HCT116 (cell line): ENCODE measurements at regions not wholly inside any gene's neighbourhood (a gene's known extent, or its start where the extent isn't known, plus 50 kb on each side); places are given as distances from the start of the nearest gene placed in this dataset.

Experiments
- ATAC-seq: fragments of 200-7000 bp; cut with Tn5 transposase; 2 replicates; pipeline ENCODE4 v1.9.1; 2020; ENCODE audit warnings: mild to moderate bottlenecking, moderate library complexity
- BruUV-seq: library from RNA; stranded (reverse); fragments of 400-500 nt; replicated peaks from 2 replicates; lab custom pipeline; 2021; lab: Mats Ljungman, UMichigan
- CTCF ChIA-PET: fragments of 300-600 bp; sonication (Branson Sonifier 250); formaldehyde crosslinking; loops from one replicate; lab custom pipeline; 2021; ENCODE audit warnings: antibody characterized with exemption; lab: Charles Lee
- POLR2A ChIA-PET: fragments of 300-600, 350-600 bp; sonication (Branson Sonifier 250); formaldehyde crosslinking; loops from one replicate; lab custom pipeline; 2021; ENCODE audit warnings: antibody characterized with exemption; lab: Charles Lee
- RAD21 ChIA-PET, 2 experiments: fragments of 300-600 bp; sonication (Branson Sonifier 250); formaldehyde crosslinking; loops; one replicate each; lab custom pipeline; 2023; ENCODE audit warnings: low total read pairs in 2 of 2; ENCODE audit not compliant: uncharacterized antibody in 2 of 2, unreplicated experiment in 2 of 2, low non-redundant PET in 1 of 2; lab: Charles Lee
- DNase-seq: peaks from one replicate; pipeline ENCODE4 v3.0.0-alpha.2; 2010; ENCODE audit warnings: low read depth, low spot score
- H2AFZ ChIP-seq: fragments of 200-600 bp; shearing (Covaris generic), sonication (generic); 2 replicates; pipeline ENCODE4 v1.6.1; 2017; ENCODE audit warnings: low read depth, mixed run types, mixed read lengths, antibody characterized with exemption, low read length; ENCODE audit not compliant: poor library complexity, severe bottlenecking
- H3K27ac ChIP-seq: 2 replicates; pipeline ENCODE4 v1.5.1; 2012; ENCODE audit warnings: low read depth, low read length
- H3K27me3 ChIP-seq: fragments of 200-600 bp; sonication (generic); 2 replicates; pipeline ENCODE4 v1.6.1; 2016; ENCODE audit warnings: mixed run types, low read length, mixed read lengths; ENCODE audit not compliant: insufficient read depth
- H3K36me3 ChIP-seq, 2 experiments: fragments of 200-500 bp in 1 of 2; fragments of 200-600 bp in 1 of 2; sonication (Bioruptor generic) in 1 of 2; sonication (generic) in 1 of 2; 2 replicates each; pipeline versions ENCODE4 v1.5.1 to v1.6.1; 2014 to 2016; ENCODE audit warnings: low read length in 2 of 2, inconsistent platforms in 1 of 2, mixed read lengths in 1 of 2, mixed run types in 1 of 2; ENCODE audit not compliant: insufficient read depth in 2 of 2, control insufficient read depth in 1 of 2
- H3K4me1 ChIP-seq, 2 experiments: fragments of 200-600 bp in 1 of 2; sonication (generic) in 1 of 2; 2 replicates each; pipeline versions ENCODE4 v1.5.1 to v1.6.1; 2012 to 2017; ENCODE audit warnings: low read length in 2 of 2, inconsistent platforms in 1 of 2, mild to moderate bottlenecking in 1 of 2, mixed read lengths in 1 of 2, mixed run types in 1 of 2, moderate library complexity in 1 of 2; ENCODE audit not compliant: insufficient read depth in 2 of 2, control insufficient read depth in 1 of 2
- H3K4me2 ChIP-seq: fragments of 200-600 bp; sonication (generic); 2 replicates; pipeline ENCODE4 v1.6.1; 2017; ENCODE audit warnings: mixed run types, low read length, mixed read lengths
- H3K4me3 ChIP-seq, 2 experiments: fragments of 200-600 bp in 1 of 2; sonication (generic) in 1 of 2; replicated peaks in 1 of 2; 2 replicates each; pipeline ENCODE4 v1.5.1; 2011 to 2016; ENCODE audit warnings: low read length in 2 of 2, control low read depth in 1 of 2, low read depth in 1 of 2, mild to moderate bottlenecking in 1 of 2, mixed read lengths in 1 of 2, mixed run types in 1 of 2
- H3K79me2 ChIP-seq: fragments of 200-600 bp; sonication (generic); 2 replicates; pipeline ENCODE4 v1.6.1; 2017; ENCODE audit warnings: mild to moderate bottlenecking, mixed run types, low read length, moderate library complexity, mixed read lengths; ENCODE audit not compliant: insufficient read depth
- H3K9ac ChIP-seq: fragments of 200-600 bp; sonication (generic); 2 replicates; pipeline ENCODE4 v1.6.1; 2016; ENCODE audit warnings: low read length, mixed read lengths
- H3K9me2 ChIP-seq: fragments of 200-600 bp; sonication (generic), shearing (Covaris generic); 2 replicates; pipeline ENCODE4 v1.6.1; 2017; ENCODE audit warnings: mixed run types, mild to moderate bottlenecking, moderate library complexity; ENCODE audit not compliant: insufficient read depth
- H3K9me3 ChIP-seq, 2 experiments: fragments of 200-500 bp in 1 of 2; fragments of 200-600 bp in 1 of 2; sonication (Bioruptor generic) in 1 of 2; sonication (generic) in 1 of 2; 2 replicates each; pipeline ENCODE4 v1.6.1; 2014 to 2017; ENCODE audit warnings: low read length in 2 of 2, mixed read lengths in 2 of 2, inconsistent platforms in 1 of 2, low read depth in 1 of 2, mild to moderate bottlenecking in 1 of 2, mixed run types in 1 of 2, moderate library complexity in 1 of 2; ENCODE audit not compliant: control insufficient read depth in 1 of 2, insufficient read depth in 1 of 2
- H4K20me1 ChIP-seq: fragments of 200-600 bp; sonication (generic), shearing (Covaris generic); 2 replicates; pipeline ENCODE4 v1.6.1; 2017; ENCODE audit warnings: mixed run types, mild to moderate bottlenecking, moderate library complexity; ENCODE audit not compliant: insufficient read depth
- ATF3 ChIP-seq: IDR thresholded peaks from 2 replicates; pipeline ENCODE4 v1.6.1; 2012
- CBX3 ChIP-seq: IDR thresholded peaks from 2 replicates; pipeline ENCODE4 v1.6.1; 2012; ENCODE audit warnings: low read depth
- CTCF ChIP-seq, 3 experiments: fragments of 200-600 bp in 1 of 3; sonication (generic) in 1 of 3; IDR thresholded peaks in 2 of 3; conservative IDR thresholded peaks in 1 of 3; 2 replicates each; pipeline ENCODE4 v1.5.1; 2012 to 2017; ENCODE audit warnings: low read depth in 2 of 3, low read length in 2 of 3, antibody characterized with exemption in 1 of 3, borderline replicate concordance in 1 of 3, control low read depth in 1 of 3, mild to moderate bottlenecking in 1 of 3, mixed read lengths in 1 of 3, mixed run types in 1 of 3, moderate library complexity in 1 of 3; ENCODE audit not compliant: insufficient read depth in 1 of 3
- EGR1 ChIP-seq: IDR thresholded peaks from 2 replicates; pipeline ENCODE4 v1.6.1; 2012; ENCODE audit warnings: low read depth
- ELF1 ChIP-seq: IDR thresholded peaks from 2 replicates; pipeline ENCODE4 v1.6.1; 2012; ENCODE audit warnings: low read depth, borderline replicate concordance
- EZH2phosphoT487 ChIP-seq: fragments of 200-600 bp; IDR thresholded peaks from 2 replicates; pipeline ENCODE4 v1.6.1; 2018; ENCODE audit warnings: antibody characterized with exemption, borderline replicate concordance
- POLR2AphosphoS5 ChIP-seq: IDR thresholded peaks from 2 replicates; pipeline ENCODE4 v1.6.1; 2011; ENCODE audit warnings: mild to moderate bottlenecking, low read depth, low read length, moderate library complexity
- SIN3A ChIP-seq: IDR thresholded peaks from 2 replicates; pipeline ENCODE4 v1.6.1; 2012; ENCODE audit warnings: low read depth
- SRF ChIP-seq: IDR thresholded peaks from 2 replicates; pipeline ENCODE4 v1.6.1; 2012; ENCODE audit warnings: low read depth
- TCF7L2 ChIP-seq: IDR thresholded peaks from 2 replicates; pipeline ENCODE4 v1.7.0; 2011; ENCODE audit warnings: borderline replicate concordance, inconsistent platforms; ENCODE audit not compliant: insufficient read depth, insufficient read length; ENCODE audit errors: extremely low read depth
- YY1 ChIP-seq: IDR thresholded peaks from 2 replicates; pipeline ENCODE4 v1.6.1; 2011; ENCODE audit warnings: low read length, low read depth, moderate library complexity, mild to moderate bottlenecking; ENCODE audit not compliant: insufficient replicate concordance; ENCODE audit errors: extremely low read depth
- ZNF274 ChIP-seq: fragments of 200-500 bp; sonication (Bioruptor generic); IDR thresholded peaks from 2 replicates; pipeline ENCODE4 v1.6.1; 2014; ENCODE audit warnings: mild to moderate bottlenecking, low read depth, low read length, inconsistent platforms
- intact Hi-C: fragments of 100-400 bp; cut with micrococcal nuclease; formaldehyde crosslinking; loops from 2 replicates; pipeline ENCODE4 v1.10.0; 2022
- TF ChIP-seq, protein P1 (sequence below): IDR thresholded peaks from 2 replicates; pipeline ENCODE4 v1.6.1; 2012

GRCh38 chr2:121943285-121943684 lies 187.8 kb downstream of the TSN start:
- CTCF ChIA-PET = no interaction called here
- H3K79me2 ChIP-seq = no peaks in the 10 kb centered on the region
- no peaks in the 10 kb centered on the region for H3K9me3 ChIP-seq
- no peak overlapping the region for H3K27ac ChIP-seq
- DNase-seq (no peak), ATAC-seq (no peak)
- no peak overlapping the region for H3K4me2 ChIP-seq
- no peaks in the 10 kb centered on the region for H3K4me1 ChIP-seq
- H3K36me3 ChIP-seq = no peaks in the 10 kb centered on the region
- POLR2A ChIA-PET = no interaction called here
- no peak overlapping the region for H3K9ac ChIP-seq
- intact Hi-C loops = no loop called here
- H3K4me3 ChIP-seq = no peak overlapping the region
- H3K9me2 ChIP-seq = no peaks in the 10 kb centered on the region
- no peak overlapping the region for H2AFZ ChIP-seq
- H3K27me3 ChIP-seq = peaks cover 16% of the 10 kb centered on the region; the same call in 1 of the 2 replicates
- RAD21 ChIA-PET = no interaction called here
- no peaks in the 10 kb centered on the region for H4K20me1 ChIP-seq
- TF ChIP-seq POLR2AphosphoS5 (no peak), EZH2phosphoT487 (no peak), ATF3 (no peak), SIN3A (no peak), CBX3 (no peak), CTCF (IDR thresholded peaks at IDR 0.05 in 2 of 3, conservative IDR thresholded peaks at IDR 0.05 in 1 of 3; ENCODE audit: borderline replicate concordance in 1 of 3, insufficient read depth in 1 of 3, low read depth in 2 of 3, low read length in 2 of 3) (no peak), SRF (no peak), TCF7L2 (no peak), ELF1 (no peak), YY1 (no peak), ZNF274 (no peak), EGR1 (no peak)
- TF ChIP-seq, protein P1, sequence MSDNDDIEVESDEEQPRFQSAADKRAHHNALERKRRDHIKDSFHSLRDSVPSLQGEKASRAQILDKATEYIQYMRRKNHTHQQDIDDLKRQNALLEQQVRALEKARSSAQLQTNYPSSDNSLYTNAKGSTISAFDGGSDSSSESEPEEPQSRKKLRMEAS = no peak
- BruUV-seq = no TSS peak
